T-cell (primary cell): ENCODE measurements at regions not wholly inside any gene's neighbourhood (a gene's known extent, or its start where the extent isn't known, plus 50 kb on each side); places are given as distances from the start of the nearest gene placed in this dataset.

Experiments
- ATAC-seq, 4 experiments: fragments of 200-7000 bp in 3 of 4; fragments of 150-1000 bp in 1 of 4; cut with Tn5 transposase; replicated peaks in 1 of 4; 1 replicate in 3 of 4; 2 replicates in 1 of 4; pipeline ENCODE4 v1.10.0; 2021; ENCODE audit warnings: moderate library complexity in 3 of 4, mild to moderate bottlenecking in 2 of 4, moderate number of reproducible peaks in 1 of 4
- CTCF ChIA-PET, 2 donors: fragments of 300-600 bp; sonication (Branson Sonifier 250); formaldehyde crosslinking; loops; one replicate each; lab custom pipeline; 2022; ENCODE audit warnings: antibody characterized with exemption in 2 of 2; lab: Charles Lee
- POLR2A ChIA-PET, 2 donors: fragments of 300-600 bp; sonication (Branson Sonifier 250); formaldehyde crosslinking; loops; one replicate each; lab custom pipeline; 2022; ENCODE audit warnings: antibody characterized with exemption in 2 of 2; lab: Charles Lee
- DNase-seq, 35 experiments: peaks; one replicate each; pipeline versions ENCODE4 v3.0.0 to v3.0.0-alpha.2; 2013 to 2023
- H3K27ac ChIP-seq: one replicate; pipeline ENCODE4 v1.5.1; 2013; ENCODE audit warnings: low read length
- H3K27me3 ChIP-seq, 2 experiments: replicated peaks in 1 of 2; 1 replicate in 1 of 2; 2 replicates in 1 of 2; pipeline versions ENCODE4 v1.6.1 to v1.7.0; 2013; ENCODE audit warnings: low read length in 1 of 2, mixed read lengths in 1 of 2; ENCODE audit not compliant: control insufficient read depth in 2 of 2, insufficient read depth in 2 of 2; ENCODE audit errors: extremely low read depth in 1 of 2
- H3K36me3 ChIP-seq, 2 donors: 1 replicate in 1 of 2; 2 replicates in 1 of 2; pipeline versions ENCODE4 v1.6.1 to v1.7.0; 2013; ENCODE audit warnings: low read length in 1 of 2; ENCODE audit not compliant: control insufficient read depth in 2 of 2, insufficient read depth in 1 of 2; ENCODE audit errors: extremely low read depth in 1 of 2
- H3K4me1 ChIP-seq, 2 experiments: 1 replicate in 1 of 2; 2 replicates in 1 of 2; pipeline versions ENCODE4 v1.6.1 to v1.7.0; 2013; ENCODE audit warnings: low read length in 2 of 2, mixed read lengths in 1 of 2; ENCODE audit not compliant: insufficient read depth in 2 of 2, control insufficient read depth in 1 of 2; ENCODE audit errors: extremely low read depth in 1 of 2
- H3K4me3 ChIP-seq, 2 donors: 1 replicate in 1 of 2; 2 replicates in 1 of 2; pipeline versions ENCODE4 v1.5.1 to v1.7.0; 2013; ENCODE audit warnings: mild to moderate bottlenecking in 2 of 2, low read length in 1 of 2, moderate library complexity in 1 of 2; ENCODE audit not compliant: control insufficient read depth in 1 of 2; ENCODE audit errors: extremely low read depth in 1 of 2
- H3K9me3 ChIP-seq: 2 replicates; pipeline ENCODE4 v1.7.0; 2013
- H3K27ac Mint-ChIP-seq, 2 donors: one replicate each; pipeline ENCODE4 v1.8.0; 2020 to 2021; ENCODE audit warnings: mild to moderate bottlenecking in 2 of 2, mixed read lengths in 2 of 2
- H3K27me3 Mint-ChIP-seq, 2 donors: one replicate each; pipeline ENCODE4 v1.8.0; 2021 to 2022; ENCODE audit warnings: mixed read lengths in 2 of 2
- H3K36me3 Mint-ChIP-seq: one replicate; pipeline ENCODE4 v1.8.0; 2021; ENCODE audit warnings: mixed read lengths
- H3K4me1 Mint-ChIP-seq, 3 donors: one replicate each; pipeline ENCODE4 v1.8.0; 2020 to 2022; ENCODE audit warnings: mixed read lengths in 3 of 3, mild to moderate bottlenecking in 1 of 3
- H3K4me3 Mint-ChIP-seq, 3 donors: one replicate each; pipeline ENCODE4 v1.8.0; 2020 to 2022; ENCODE audit warnings: mild to moderate bottlenecking in 3 of 3, mixed read lengths in 3 of 3, moderate library complexity in 3 of 3
- H3K9me3 Mint-ChIP-seq, 3 donors: one replicate each; pipeline ENCODE4 v1.8.0; 2020 to 2022; ENCODE audit warnings: mixed read lengths in 3 of 3
- WGBS: methylation state at CpG from one replicate; pipeline ENCODE4 v1.1.5; 2013; ENCODE audit warnings: missing lambda C conversion rate; ENCODE audit not compliant: insufficient coverage; 5-methylcytosine and 5-hydroxymethylcytosine counted together

GRCh38 chr11:133660202-133660568 is 127.9 kb upstream of the OPCML start:
- Mint-ChIP-seq H3K27ac (no peak overlapping the region), H3K4me3 (no peak overlapping the region), H3K36me3 (no peaks in the 10 kb centered on the region), H3K4me1 (no peaks in the 10 kb centered on the region), H3K27me3 (peaks cover 0 to 2% of the 10 kb centered on the region in 2 donors), H3K9me3 (peaks cover 0 to 8% (median 0%) of the 10 kb centered on the region in 3 donors)
- H3K27ac ChIP-seq, result no peak overlapping the region
- no CpG with 5 or more reads among the region's 5 CpGs for WGBS
- no peaks in the 10 kb centered on the region for H3K27me3 ChIP-seq
- POLR2A ChIA-PET, result no interaction called here
- H3K9me3 ChIP-seq, result no peaks in the 10 kb centered on the region
- H3K4me1 ChIP-seq, result no peaks in the 10 kb centered on the region
- CTCF ChIA-PET, result no interaction called here
- DNase-seq (no peak), ATAC-seq (no peak)
- H3K4me3 ChIP-seq, result no peak overlapping the region
- no peaks in the 10 kb centered on the region for H3K36me3 ChIP-seq

GRCh38 chr11:133659538-133660201 is 127.4 kb upstream of the OPCML start:
- Mint-ChIP-seq H3K4me3 (no peak overlapping the region), H3K36me3 (no peaks in the 10 kb centered on the region), H3K4me1 (no peaks in the 10 kb centered on the region), H3K27me3 (peaks cover 0 to 2% of the 10 kb centered on the region in 2 donors), H3K9me3 (peaks cover 0 to 8% (median 0%) of the 10 kb centered on the region in 3 donors), H3K27ac (no peak overlapping the region)
- H3K4me3 ChIP-seq, result no peak overlapping the region
- H3K27me3 ChIP-seq, result no peaks in the 10 kb centered on the region
- no peaks in the 10 kb centered on the region for H3K36me3 ChIP-seq
- H3K27ac ChIP-seq, result no peak overlapping the region
- ATAC-seq (no peak), DNase-seq (no peak)
- POLR2A ChIA-PET, result no interaction called here
- H3K4me1 ChIP-seq, result no peaks in the 10 kb centered on the region
- no peaks in the 10 kb centered on the region for H3K9me3 ChIP-seq
- CTCF ChIA-PET, result no interaction called here
- WGBS, result 80% methylated on average over 1 of the region's 8 CpGs

- Histone ChIP-seq H3K27me3 (no peaks in the 10 kb centered on the region), H3K4me3 (no peak overlapping the region), H3K4me1 (no peaks in the 10 kb centered on the region), H3K27ac (no peak overlapping the region), H3K36me3 (no peaks in the 10 kb centered on the region), H3K9me3 (no peaks in the 10 kb centered on the region)
- DNase-seq (no peak), ATAC-seq (no peak)
- Mint-ChIP-seq H3K9me3 (peaks cover 0 to 8% (median 5%) of the 10 kb centered on the region in 3 donors), H3K4me1 (no peaks in the 10 kb centered on the region), H3K27ac (no peak overlapping the region), H3K4me3 (no peak overlapping the region), H3K27me3 (peaks cover 0 to 5% of the 10 kb centered on the region in 2 donors), H3K36me3 (no peaks in the 10 kb centered on the region)
- WGBS, result 53% methylated on average over 2 of the region's 3 CpGs
- CTCF ChIA-PET, result no interaction called here
- POLR2A ChIA-PET, result no interaction called here
Observed at GRCh38 chr11:133657054-133657453, 124.8 kb upstream of the OPCML start.

GRCh38 chr11:133656082-133656635 is 123.9 kb upstream of the OPCML start:
- Histone ChIP-seq H3K4me3 (no peak overlapping the region), H3K36me3 (no peaks in the 10 kb centered on the region), H3K27me3 (no peaks in the 10 kb centered on the region), H3K4me1 (no peaks in the 10 kb centered on the region), H3K9me3 (no peaks in the 10 kb centered on the region), H3K27ac (no peak overlapping the region)
- ATAC-seq (no peak), DNase-seq (no peak)
- ChIA-PET CTCF (no interaction called here), POLR2A (no interaction called here)
- Mint-ChIP-seq H3K27me3 (peaks cover 0 to 5% of the 10 kb centered on the region in 2 donors), H3K4me3 (no peak overlapping the region), H3K4me1 (no peaks in the 10 kb centered on the region), H3K36me3 (no peaks in the 10 kb centered on the region), H3K27ac (no peak overlapping the region), H3K9me3 (peaks cover 0 to 8% (median 5%) of the 10 kb centered on the region in 3 donors)
- 70% methylated on average over 9 of the region's 13 CpGs for WGBS

- no peak overlapping the region for H3K4me3 Mint-ChIP-seq
- ATAC-seq (no peak), DNase-seq (no peak)
- POLR2A ChIA-PET, result no interaction called here
- H3K36me3 Mint-ChIP-seq, result no peaks in the 10 kb centered on the region
- peaks cover 0 to 5% of the 10 kb centered on the region in 2 donors for H3K27me3 Mint-ChIP-seq
- no peak overlapping the region for H3K4me3 ChIP-seq
- no peaks in the 10 kb centered on the region for H3K9me3 ChIP-seq
- H3K4me1 ChIP-seq, result no peaks in the 10 kb centered on the region
- H3K27me3 ChIP-seq, result no peaks in the 10 kb centered on the region
- peaks cover 0 to 8% (median 5%) of the 10 kb centered on the region in 3 donors for H3K9me3 Mint-ChIP-seq
- no peaks in the 10 kb centered on the region for H3K4me1 Mint-ChIP-seq
- no peak overlapping the region for H3K27ac ChIP-seq
- CTCF ChIA-PET, result no interaction called here
- H3K27ac Mint-ChIP-seq, result no peak overlapping the region
- H3K36me3 ChIP-seq, result no peaks in the 10 kb centered on the region
- no CpG with 5 or more reads among the region's 12 CpGs for WGBS
Observed at GRCh38 chr11:133654630-133655212, 122.4 kb upstream of the OPCML start.

GRCh38 chr11:133653336-133653735 is 121.0 kb upstream of the OPCML start:
- ATAC-seq (no peak), DNase-seq (no peak)
- no peak overlapping the region for H3K27ac Mint-ChIP-seq
- no peaks in the 10 kb centered on the region for H3K9me3 ChIP-seq
- no peaks in the 10 kb centered on the region for H3K36me3 ChIP-seq
- no peaks in the 10 kb centered on the region for H3K27me3 ChIP-seq
- ChIA-PET POLR2A (no interaction called here), CTCF (no interaction called here)
- no peak overlapping the region for H3K4me3 ChIP-seq
- H3K4me1 ChIP-seq, result no peaks in the 10 kb centered on the region
- WGBS, result 96% methylated on average over 4 of the region's 5 CpGs
- H3K36me3 Mint-ChIP-seq, result no peaks in the 10 kb centered on the region
- no peak overlapping the region for H3K27ac ChIP-seq
- no peaks in the 10 kb centered on the region for H3K4me1 Mint-ChIP-seq
- H3K27me3 Mint-ChIP-seq, result peaks cover 0 to 5% of the 10 kb centered on the region in 2 donors
- H3K4me3 Mint-ChIP-seq, result no peak overlapping the region
- H3K9me3 Mint-ChIP-seq, result peaks cover 2 to 9% (median 5%) of the 10 kb centered on the region in 3 donors
